PC-9 (cell line): ENCODE measurements at regions not wholly inside any gene's neighbourhood (a gene's known extent, or its start where the extent isn't known, plus 50 kb on each side); places are given as distances from the start of the nearest gene placed in this dataset.

Experiments
- BruUV-seq: library from RNA; stranded (reverse); fragments of 400-500 nt; replicated peaks from 2 replicates; lab custom pipeline; 2021; lab: Mats Ljungman, UMichigan
- CTCF ChIA-PET: fragments of 300-600 bp; sonication (Branson Sonifier 250); formaldehyde crosslinking; loops from one replicate; lab custom pipeline; 2022; ENCODE audit warnings: antibody characterized with exemption; lab: Charles Lee
- POLR2A ChIA-PET: fragments of 300-600 bp; sonication (Branson Sonifier 250); formaldehyde crosslinking; loops from one replicate; lab custom pipeline; 2022; ENCODE audit warnings: antibody characterized with exemption; ENCODE audit not compliant: unreplicated experiment; lab: Charles Lee
- DNase-seq, 2 experiments: peaks; one replicate each; pipeline versions ENCODE4 v3.0.0 to v3.0.0-alpha.2; 2015 to 2022; ENCODE audit warnings: mixed read lengths in 1 of 2
- H2AFZ ChIP-seq: fragments of 200-600 bp; sonication (generic); 2 replicates; pipeline ENCODE4 v1.8.1; 2017; ENCODE audit warnings: antibody characterized with exemption
- H3F3A ChIP-seq: fragments of 200-600 bp; sonication (generic); 2 replicates; pipeline ENCODE4 v1.8.1; 2017; ENCODE audit warnings: antibody characterized with exemption, mild to moderate bottlenecking, low read depth; ENCODE audit not compliant: insufficient read depth
- H3K27ac ChIP-seq: fragments of 200-600 bp; sonication (generic); 2 replicates; pipeline ENCODE4 v1.6.1; 2016; ENCODE audit warnings: mixed run types
- H3K27me3 ChIP-seq: fragments of 200-600 bp; sonication (generic); 2 replicates; pipeline ENCODE4 v1.6.1; 2016; ENCODE audit warnings: low read depth, mixed run types; ENCODE audit not compliant: insufficient read depth
- H3K36me3 ChIP-seq: fragments of 200-600 bp; sonication (generic); 2 replicates; pipeline ENCODE4 v1.6.1; 2016; ENCODE audit warnings: low read depth, mixed run types
- H3K4me1 ChIP-seq: fragments of 200-600 bp; sonication (generic); replicated peaks from 2 replicates; pipeline ENCODE4 v1.6.1; 2016; ENCODE audit warnings: mixed run types; ENCODE audit not compliant: insufficient read depth
- H3K4me2 ChIP-seq: fragments of 200-600 bp; sonication (generic); 2 replicates; pipeline ENCODE4 v1.6.1; 2017; ENCODE audit warnings: mixed run types
- H3K4me3 ChIP-seq: fragments of 200-600 bp; sonication (generic); 2 replicates; pipeline ENCODE4 v1.6.1; 2016; ENCODE audit warnings: mixed run types
- H3K79me2 ChIP-seq: fragments of 200-600 bp; sonication (generic); 2 replicates; pipeline ENCODE4 v1.6.1; 2017; ENCODE audit warnings: low read depth, mixed run types
- H3K9me2 ChIP-seq: fragments of 200-600 bp; sonication (generic); 2 replicates; pipeline ENCODE4 v1.8.1; 2017; ENCODE audit warnings: mild to moderate bottlenecking; ENCODE audit not compliant: insufficient read depth
- H3K9me3 ChIP-seq: fragments of 200-600 bp; sonication (generic); 2 replicates; pipeline ENCODE4 v1.8.1; 2016; ENCODE audit warnings: low read depth; ENCODE audit not compliant: insufficient read depth
- H4K20me1 ChIP-seq: fragments of 200-600 bp; sonication (generic); 2 replicates; pipeline ENCODE4 v1.8.1; 2017; ENCODE audit not compliant: insufficient read depth
- CTCF ChIP-seq: fragments of 200-600 bp; sonication (generic); conservative IDR thresholded peaks from 2 replicates; pipeline ENCODE4 v1.6.1; 2017; ENCODE audit warnings: mixed run types, antibody characterized with exemption, mild to moderate bottlenecking, moderate library complexity
- EZH2 ChIP-seq: fragments of 200-600 bp; sonication (generic); IDR thresholded peaks from 2 replicates; pipeline ENCODE4 v1.8.0; 2017; ENCODE audit warnings: antibody characterized with exemption, low read depth
- intact Hi-C: fragments of 100-400 bp; cut with micrococcal nuclease; formaldehyde crosslinking; loops from one replicate; pipeline ENCODE4 v1.10.0; 2022; ENCODE audit not compliant: unreplicated experiment

- Histone ChIP-seq H3K4me3 (no peak overlapping the region), H3K27ac (no peak overlapping the region), H3K79me2 (peaks cover 39% of the 10 kb centered on the region), H3F3A (peaks cover 17% of the 10 kb centered on the region), H3K9me3 (no peaks in the 10 kb centered on the region), H4K20me1 (peaks cover 4% of the 10 kb centered on the region; the same call in 1 of the 2 replicates), H3K36me3 (no peaks in the 10 kb centered on the region), H3K9me2 (no peaks in the 10 kb centered on the region), H3K4me1 (peaks cover 29% of the 10 kb centered on the region), H2AFZ (no peak overlapping the region), H3K27me3 (no peaks in the 10 kb centered on the region), H3K4me2 (no peak overlapping the region)
- intact Hi-C loops = no loop called here
- BruUV-seq = no TSS peak
- TF ChIP-seq EZH2 (no peak), CTCF (no peak)
- CTCF ChIA-PET = interaction anchor here (1.2 kb wide), 1 partner anchor 72 kb away, joined by 3 read pairs; no protein-coding TSS in a partner anchor
- DNase-seq = no peak
- POLR2A ChIA-PET = no interaction called here
These were observed 168.8 kb upstream of the TOPAZ1 start for GRCh38 chr3:44072601-44073540.

GRCh38 chr3:44074181-44074580, 167.5 kb upstream of the TOPAZ1 start:
- no peak overlapping the region for H3K27ac ChIP-seq
- H2AFZ ChIP-seq = no peak overlapping the region
- H3K79me2 ChIP-seq = peaks cover 39% of the 10 kb centered on the region
- H3K27me3 ChIP-seq = no peaks in the 10 kb centered on the region
- POLR2A ChIA-PET = interaction anchor here (0.5 kb wide), 2 partner anchors 9 to 228 kb away, joined by 3 to 5 read pairs; no protein-coding TSS in a partner anchor
- no peak for TF ChIP-seq CTCF
- no peak for TF ChIP-seq EZH2
- no peaks in the 10 kb centered on the region for H3K36me3 ChIP-seq
- 0 out of 2 replicates have a peak, but pooled peaks cover 4% of the 10 kb centered on the region for H4K20me1 ChIP-seq
- no TSS peak for BruUV-seq
- intact Hi-C loops = no loop called here
- H3K9me2 ChIP-seq = no peaks in the 10 kb centered on the region
- H3K4me2 ChIP-seq = no peak overlapping the region
- CTCF ChIA-PET = interaction anchor here (1.2 kb wide), 1 partner anchor 73 kb away, joined by 3 read pairs; no protein-coding TSS in a partner anchor
- H3K9me3 ChIP-seq = no peaks in the 10 kb centered on the region
- H3F3A ChIP-seq = peaks cover 10% of the 10 kb centered on the region
- H3K4me3 ChIP-seq = no peak overlapping the region
- H3K4me1 ChIP-seq = peaks cover 16% of the 10 kb centered on the region
- DNase-seq = peak; percentile 30 to 78

GRCh38 chr3:44076221-44076829, 165.4 kb upstream of the TOPAZ1 start:
- no peak overlapping the region for H3K4me2 ChIP-seq
- POLR2A ChIA-PET = no interaction called here
- H3F3A ChIP-seq = 0 out of 2 replicates have a peak, but pooled peaks cover 3% of the 10 kb centered on the region
- H2AFZ ChIP-seq = no peak overlapping the region
- H3K27me3 ChIP-seq = no peaks in the 10 kb centered on the region
- H3K9me3 ChIP-seq = no peaks in the 10 kb centered on the region
- H3K27ac ChIP-seq = no peak overlapping the region
- TF ChIP-seq EZH2 = no peak
- CTCF ChIA-PET = no interaction called here
- H3K4me1 ChIP-seq = peaks cover 10% of the 10 kb centered on the region
- no TSS peak for BruUV-seq
- peaks cover 26% of the 10 kb centered on the region for H3K79me2 ChIP-seq
- H3K9me2 ChIP-seq = no peaks in the 10 kb centered on the region
- no peak overlapping the region for H3K4me3 ChIP-seq
- 0 out of 2 replicates have a peak, but pooled peaks cover 4% of the 10 kb centered on the region for H4K20me1 ChIP-seq
- no peaks in the 10 kb centered on the region for H3K36me3 ChIP-seq
- intact Hi-C loops = no loop called here
- no peak for DNase-seq
